SK-N-SH (cell line): ENCODE measurements at regions not wholly inside any gene's neighbourhood (a gene's known extent, or its start where the extent isn't known, plus 50 kb on each side); places are given as distances from the start of the nearest gene placed in this dataset.
"Not testable (repeated sequence)": the region's sequence is repeated elsewhere in the genome, so short reads cannot be mapped to it uniquely, and the experiment has no call there.

ENCODE experiments used
- CTCF ChIA-PET: fragments of 300-600, 350-600 bp; formaldehyde crosslinking; extraction: SDS; loops from one replicate; lab custom pipeline; 2021; lab: Yijun Ruan, JAX
- POLR2A ChIA-PET: fragments of 350-600 bp; sonication (Branson Sonifier 250); formaldehyde crosslinking; extraction: SDS; loops from one replicate; lab custom pipeline; 2020; ENCODE audit warnings: antibody characterized with exemption, inconsistent platforms; lab: Yijun Ruan, JAX
- DNase-seq: peaks from one replicate; pipeline ENCODE4 v3.0.0; 2012
- H2AFZ ChIP-seq: fragments of 200-600 bp; sonication (generic); 2 replicates; pipeline ENCODE4 v1.8.1; 2016; ENCODE audit warnings: antibody characterized with exemption, mild to moderate bottlenecking, low read depth
- H3F3A ChIP-seq: fragments of 200-600 bp; sonication (generic); replicated peaks from 2 replicates; pipeline ENCODE3; 2016; ENCODE audit warnings: antibody characterized with exemption, mild to moderate bottlenecking; ENCODE audit not compliant: insufficient read depth
- H3K27ac ChIP-seq, 2 experiments: fragments of 200-500 bp in 1 of 2; fragments of 200-600 bp in 1 of 2; sonication (Bioruptor generic) in 1 of 2; sonication (generic), shearing (Covaris generic) in 1 of 2; 2 replicates each; pipeline versions ENCODE4 v1.5.1 to v1.6.1; 2014 to 2016; ENCODE audit warnings: low read depth in 2 of 2, inconsistent platforms in 1 of 2, low read length in 1 of 2, mild to moderate bottlenecking in 1 of 2, mixed read lengths in 1 of 2
- H3K27me3 ChIP-seq: fragments of 200-600 bp; sonication (generic), shearing (Covaris generic); 2 replicates; pipeline ENCODE4 v1.6.1; 2016; ENCODE audit warnings: mixed run types; ENCODE audit not compliant: insufficient read depth
- H3K36me3 ChIP-seq, 2 experiments: fragments of 200-500 bp in 1 of 2; fragments of 200-600 bp in 1 of 2; sonication (Bioruptor generic) in 1 of 2; sonication (generic) in 1 of 2; replicated peaks in 1 of 2; 2 replicates each; pipeline versions ENCODE3 to v1.5.1; 2014 to 2016; ENCODE audit warnings: low read length in 1 of 2, mild to moderate bottlenecking in 1 of 2; ENCODE audit not compliant: insufficient read depth in 2 of 2, control insufficient read depth in 1 of 2
- H3K4me1 ChIP-seq, 2 experiments: fragments of 200-500 bp in 1 of 2; fragments of 200-600 bp in 1 of 2; sonication (Bioruptor generic) in 1 of 2; sonication (generic), shearing (Covaris generic) in 1 of 2; 2 replicates each; pipeline versions ENCODE4 v1.5.1 to v1.6.1; 2014 to 2016; ENCODE audit warnings: low read depth in 1 of 2, low read length in 1 of 2, mixed run types in 1 of 2; ENCODE audit not compliant: insufficient read depth in 2 of 2, control insufficient read depth in 1 of 2
- H3K4me2 ChIP-seq: fragments of 200-600 bp; sonication (generic), shearing (Covaris generic); 2 replicates; pipeline ENCODE4 v1.6.1; 2017; ENCODE audit warnings: mixed run types
- H3K4me3 ChIP-seq, 2 experiments: fragments of 200-500 bp in 1 of 2; fragments of 200-600 bp in 1 of 2; sonication (Bioruptor generic) in 1 of 2; sonication (generic), shearing (Covaris generic) in 1 of 2; 2 replicates each; pipeline versions ENCODE4 v1.5.1 to v1.8.1; 2014 to 2016; ENCODE audit warnings: low read depth in 2 of 2, inconsistent platforms in 1 of 2, low read length in 1 of 2, mild to moderate bottlenecking in 1 of 2, mixed read lengths in 1 of 2, moderate library complexity in 1 of 2
- H3K79me2 ChIP-seq: fragments of 200-600 bp; sonication (generic); 2 replicates; pipeline ENCODE4 v1.8.1; 2017; ENCODE audit warnings: mild to moderate bottlenecking; ENCODE audit not compliant: insufficient read depth
- H3K9ac ChIP-seq: fragments of 200-600 bp; sonication (generic); 2 replicates; pipeline ENCODE4 v1.6.1; 2017; ENCODE audit warnings: mixed run types
- H3K9me2 ChIP-seq: fragments of 200-600 bp; sonication (generic); 2 replicates; pipeline ENCODE4 v1.6.1; 2017; ENCODE audit warnings: mixed run types
- H3K9me3 ChIP-seq: fragments of 200-600 bp; sonication (generic); 2 replicates; pipeline ENCODE4 v1.6.1; 2017; ENCODE audit warnings: mixed run types, mild to moderate bottlenecking, moderate library complexity
- H4K20me1 ChIP-seq: fragments of 200-600 bp; sonication (generic); 2 replicates; pipeline ENCODE4 v1.6.1; 2017; ENCODE audit warnings: mild to moderate bottlenecking, mixed run types; ENCODE audit not compliant: insufficient read depth
- ELF1 ChIP-seq: IDR thresholded peaks from 2 replicates; pipeline ENCODE4 v1.4.0; 2012
- EP300 ChIP-seq, 2 experiments: IDR thresholded peaks; 2 replicates each; pipeline versions ENCODE4 v1.4.0 to v1.6.1; 2012; ENCODE audit warnings: borderline replicate concordance in 1 of 2, low read depth in 1 of 2, low read length in 1 of 2
- EZH2phosphoT487 ChIP-seq: fragments of 200-600 bp; sonication (generic); IDR thresholded peaks from 2 replicates; pipeline ENCODE4 v1.6.1; 2017; ENCODE audit warnings: low read depth, mixed run types, mild to moderate bottlenecking, antibody characterized with exemption, moderate library complexity, borderline replicate concordance
- FOSL2 ChIP-seq: IDR thresholded peaks from 2 replicates; pipeline ENCODE4 v1.4.0; 2012; ENCODE audit warnings: low read depth, mild to moderate bottlenecking, moderate library complexity, borderline replicate concordance
- FOXM1 ChIP-seq: IDR thresholded peaks from 2 replicates; pipeline ENCODE4 v1.4.0; 2012; ENCODE audit warnings: low read depth, mild to moderate bottlenecking
- GABPA ChIP-seq: IDR thresholded peaks from 2 replicates; pipeline ENCODE4 v1.4.0; 2012; ENCODE audit warnings: low read depth, mild to moderate bottlenecking
- GATA2 ChIP-seq: sonication (generic); formaldehyde crosslinking; IDR thresholded peaks from 2 replicates; pipeline ENCODE4 v1.5.0; 2020; ENCODE audit warnings: mild to moderate bottlenecking, missing genetic modification reagents
- JUND ChIP-seq: IDR thresholded peaks from 2 replicates; pipeline ENCODE4 v1.4.0; 2012
- MAX ChIP-seq: IDR thresholded peaks from 2 replicates; pipeline ENCODE4 v1.4.0; 2012; ENCODE audit warnings: low read depth
- MEF2A ChIP-seq: IDR thresholded peaks from 2 replicates; pipeline ENCODE4 v1.4.0; 2012; ENCODE audit warnings: low read depth, borderline replicate concordance
- MXI1 ChIP-seq: IDR thresholded peaks from 2 replicates; pipeline ENCODE4 v1.6.1; 2012; ENCODE audit warnings: mild to moderate bottlenecking, low read depth, low read length, improper control_type of control experiment
- NFIC ChIP-seq: IDR thresholded peaks from 2 replicates; pipeline ENCODE4 v1.4.0; 2012; ENCODE audit warnings: borderline replicate concordance
- NRF1 ChIP-seq: IDR thresholded peaks from 2 replicates; pipeline ENCODE4 v1.6.1; 2012; ENCODE audit warnings: low read depth, mild to moderate bottlenecking, low read length
- PBX3 ChIP-seq: IDR thresholded peaks from 2 replicates; pipeline ENCODE4; 2012
- RAD21 ChIP-seq: IDR thresholded peaks from 2 replicates; pipeline ENCODE4 v1.6.1; 2012; ENCODE audit warnings: mild to moderate bottlenecking, low read length
- SIN3A ChIP-seq: IDR thresholded peaks from 2 replicates; pipeline ENCODE4 v1.6.1; 2012; ENCODE audit warnings: low read depth, mild to moderate bottlenecking, low read length, moderate library complexity, borderline replicate concordance
- TCF12 ChIP-seq: IDR thresholded peaks from 2 replicates; pipeline ENCODE4 v1.4.0; 2012
- TEAD4 ChIP-seq: IDR thresholded peaks from 2 replicates; pipeline ENCODE4 v1.4.0; 2012; ENCODE audit warnings: mild to moderate bottlenecking, borderline replicate concordance; ENCODE audit not compliant: insufficient read depth
- USF2 ChIP-seq: fragments of 150-350 bp; IDR thresholded peaks from 2 replicates; pipeline ENCODE4 v1.6.1; 2017; ENCODE audit warnings: antibody characterized with exemption, low read length, low read depth, borderline replicate concordance
- YY1 ChIP-seq: IDR thresholded peaks from 2 replicates; pipeline ENCODE4 v1.4.0; 2012; ENCODE audit warnings: low read depth, mild to moderate bottlenecking
- WGBS: methylation state at CpG from one replicate; pipeline ENCODE4 v1.1.6; 2017; ENCODE audit warnings: low lambda C conversion rate; 5-methylcytosine and 5-hydroxymethylcytosine counted together

- Histone ChIP-seq H3K4me2 (no peak overlapping the region), H3F3A (no peaks in the 10 kb centered on the region), H4K20me1 (no peaks in the 10 kb centered on the region), H3K9ac (no peak overlapping the region), H3K27me3 (no peaks in the 10 kb centered on the region), H2AFZ (no peak overlapping the region), H3K9me2 (no peaks in the 10 kb centered on the region), H3K27ac (no peak overlapping the region), H3K79me2 (no peaks in the 10 kb centered on the region), H3K36me3 (no peaks in the 10 kb centered on the region), H3K4me1 (no peaks in the 10 kb centered on the region; a peak in 1 of 4 replicates), H3K9me3 (no peaks in the 10 kb centered on the region), H3K4me3 (no peak overlapping the region)
- DNase-seq = no peak
- ChIA-PET CTCF (no interaction called here), POLR2A (no interaction called here)
- 7% methylated on average over 3 of the region's 3 CpGs for WGBS
- no peak for TF ChIP-seq RAD21
- TF ChIP-seq FOSL2 = no peak
- no peak for TF ChIP-seq JUND
- TF ChIP-seq PBX3 = no peak
- no peak for TF ChIP-seq EZH2phosphoT487
- TF ChIP-seq MXI1 = no peak
- TF ChIP-seq MEF2A = no peak
- no peak for TF ChIP-seq ELF1
- TF ChIP-seq TEAD4 = no peak
- TF ChIP-seq MAX = no peak
- no peak for TF ChIP-seq SIN3A
- TF ChIP-seq YY1 = no peak
- no peak for TF ChIP-seq NFIC
- TF ChIP-seq GATA2 (CRISPR knock-in tag) = no peak
- TF ChIP-seq USF2 = no peak
- TF ChIP-seq EP300 (IDR thresholded peaks at IDR 0.05; ENCODE audit: borderline replicate concordance in 1 of 2, low read depth in 1 of 2, low read length in 1 of 2) = no peak
- no peak for TF ChIP-seq FOXM1
- no peak for TF ChIP-seq TCF12
- TF ChIP-seq NRF1 = no peak
- TF ChIP-seq GABPA = no peak
These were observed 258.6 kb downstream of the KTN1 start for GRCh38 chr14:55838529-55839052.

- no CpG with 5 or more reads among the region's 41 CpGs for WGBS
- H3K4me2 ChIP-seq, H3K4me1 ChIP-seq, H3K36me3 ChIP-seq, H3K27me3 ChIP-seq, POLR2A ChIA-PET, H3K9ac ChIP-seq, H3F3A ChIP-seq, H3K79me2 ChIP-seq, H2AFZ ChIP-seq, H3K9me3 ChIP-seq, H4K20me1 ChIP-seq, CTCF ChIA-PET, DNase-seq, H3K4me3 ChIP-seq, H3K9me2 ChIP-seq, H3K27ac ChIP-seq: not testable (repeated sequence)
These were observed 259.4 kb downstream of the KTN1 start for GRCh38 chr14:55839301-55839947.
